D721Med (cell line): ENCODE measurements at regions not wholly inside any gene's neighbourhood (a gene's known extent, or its start where the extent isn't known, plus 50 kb on each side); places are given as distances from the start of the nearest gene placed in this dataset.

Source experiments
- DNase-seq: peaks from one replicate; pipeline ENCODE4 v3.0.0; 2011; ENCODE audit warnings: low spot score; ENCODE audit not compliant: insufficient read length
- FAIRE-seq: peaks from 2 replicates; lab custom pipeline; 2011; peaks lifted over from hg19 to GRCh38; lab: Jason Lieb, UNC
- CTCF ChIP-seq: IDR thresholded peaks from 2 replicates; pipeline ENCODE4 v1.5.1; 2012; ENCODE audit warnings: mild to moderate bottlenecking, control low read depth; ENCODE audit not compliant: insufficient read depth; ENCODE audit errors: missing control alignments

GRCh38 chr12:114141921-114142564 lies 175.9 kb upstream of the RBM19 start:
- no peak for FAIRE-seq
- DNase-seq, result no peak
- TF ChIP-seq CTCF, result no peak

GRCh38 chr12:114140576-114140975 lies 174.5 kb upstream of the RBM19 start:
- no peak for FAIRE-seq
- TF ChIP-seq CTCF, result no peak
- DNase-seq, result no peak

GRCh38 chr12:114136631-114137030 lies 170.5 kb upstream of the RBM19 start:
- FAIRE-seq (no peak), DNase-seq (no peak)
- TF ChIP-seq CTCF, result no peak

- FAIRE-seq, result no peak
- TF ChIP-seq CTCF, result no peak
These were observed 168.8 kb upstream of the RBM19 start for GRCh38 chr12:114134922-114135321.

GRCh38 chr12:114131824-114132223 lies 165.7 kb upstream of the RBM19 start:
- DNase-seq, result no peak
- TF ChIP-seq CTCF, result no peak
- no peak for FAIRE-seq

More at GRCh38 chr12:114134922-114135321, 168.8 kb upstream of the RBM19 start:
- DNase-seq, result no peak

GRCh38 chr12:114123108-114123507 lies 157.0 kb upstream of the RBM19 start:
- DNase-seq (no peak), FAIRE-seq (no peak)
- no peak for TF ChIP-seq CTCF

- no peak for TF ChIP-seq CTCF
- DNase-seq (no peak), FAIRE-seq (no peak)
These were observed 155.9 kb upstream of the RBM19 start for GRCh38 chr12:114122016-114122415.
